Kidney (tissue), 13 donors: ENCODE measurements at regions not wholly inside any gene's neighbourhood (a gene's known extent, or its start where the extent isn't known, plus 50 kb on each side); places are given as distances from the start of the nearest gene placed in this dataset.

Experiments
- DNase-seq, 5 donors: peaks; one replicate each; pipeline ENCODE4 v3.0.0-alpha.2; 2013 to 2020
- FAIRE-seq: peaks from 2 replicates; lab custom pipeline; 2012; peaks lifted over from hg19 to GRCh38; lab: Jason Lieb, UNC
- H3K27ac ChIP-seq, 2 donors: one replicate each; pipeline ENCODE4 v1.7.0; 2013; ENCODE audit warnings: low read depth in 2 of 2, low read length in 2 of 2, inconsistent platforms in 1 of 2
- H3K27me3 ChIP-seq: one replicate; pipeline ENCODE4 v1.7.1; 2013; ENCODE audit warnings: low read length, inconsistent platforms; ENCODE audit not compliant: control insufficient read depth, insufficient read depth
- H3K36me3 ChIP-seq, 3 donors: one replicate each; pipeline versions ENCODE4 v1.7.0 to v1.7.1; 2013; ENCODE audit warnings: low read length in 3 of 3, control low read depth in 1 of 3, inconsistent platforms in 1 of 3; ENCODE audit not compliant: insufficient read depth in 3 of 3, control insufficient read depth in 2 of 3
- H3K4me1 ChIP-seq, 3 donors: one replicate each; pipeline versions ENCODE4 v1.7.0 to v1.7.1; 2013; ENCODE audit warnings: low read length in 3 of 3, inconsistent platforms in 1 of 3, low read depth in 1 of 3; ENCODE audit not compliant: control insufficient read depth in 2 of 3, insufficient read depth in 2 of 3
- H3K4me3 ChIP-seq, 3 donors: one replicate each; pipeline versions ENCODE4 v1.7.0 to v1.8.1; 2013; ENCODE audit warnings: low read length in 3 of 3, control low read depth in 1 of 3, inconsistent platforms in 1 of 3
- H3K9ac ChIP-seq, 3 donors: one replicate each; pipeline versions ENCODE4 v1.7.0 to v1.7.1; 2013; ENCODE audit warnings: low read length in 3 of 3, control low read depth in 1 of 3, inconsistent platforms in 1 of 3
- H3K9me3 ChIP-seq, 3 donors: one replicate each; pipeline versions ENCODE4 v1.7.0 to v1.7.1; 2013; ENCODE audit warnings: low read length in 3 of 3, control low read depth in 1 of 3, inconsistent platforms in 1 of 3; ENCODE audit not compliant: control insufficient read depth in 2 of 3, insufficient read depth in 1 of 3
- CTCF ChIP-seq: IDR thresholded peaks from 3 replicates; pipeline ENCODE4 v1.5.1; 2012; ENCODE audit warnings: mild to moderate bottlenecking, moderate library complexity, borderline replicate concordance; ENCODE audit not compliant: insufficient read depth; ENCODE audit errors: extremely low read depth
- intact Hi-C: fragments of 100-400 bp; cut with DNase I; formaldehyde crosslinking; loops from one replicate; pipeline ENCODE4 v1.11.1; 2022
- donor health status: control.
- donor health status: control.
- donor health status: control.
- donor health status: control.
- donor health status: control.
- donor health status: DM: yes; HTN: yes; CAD: no.
- donor health status: Normal renal cell carcinoma (clear cell type).

- Histone ChIP-seq H3K4me3 (no peak overlapping the region), H3K27me3 (no peaks in the 10 kb centered on the region), H3K9me3 (no peaks in the 10 kb centered on the region), H3K9ac (no peak overlapping the region), H3K27ac (no peak overlapping the region), H3K4me1 (peaks cover 0 to 10% (median 0%) of the 10 kb centered on the region in 3 donors), H3K36me3 (no peaks in the 10 kb centered on the region)
- TF ChIP-seq CTCF = no peak
- FAIRE-seq (no peak), DNase-seq (peak in 1 of 5 donors; percentile 26)
- intact Hi-C loops = no loop called here
These were observed 181.5 kb upstream of the TOPAZ1 start for GRCh38 chr3:44060164-44060563.

- no peak overlapping the region for H3K27ac ChIP-seq
- DNase-seq (no peak), FAIRE-seq (no peak)
- intact Hi-C loops = no loop called here
- H3K4me3 ChIP-seq = no peak overlapping the region
- peaks cover 0 to 14% (median 7%) of the 10 kb centered on the region in 3 donors for H3K4me1 ChIP-seq
- no peak for TF ChIP-seq CTCF
- H3K27me3 ChIP-seq = no peaks in the 10 kb centered on the region
- no peaks in the 10 kb centered on the region for H3K36me3 ChIP-seq
- H3K9me3 ChIP-seq = no peaks in the 10 kb centered on the region
- H3K9ac ChIP-seq = no peak overlapping the region
These were observed 180.4 kb upstream of the TOPAZ1 start for GRCh38 chr3:44061268-44061667.

GRCh38 chr3:44061961-44062360, 179.7 kb upstream of the TOPAZ1 start:
- intact Hi-C loops = no loop called here
- Histone ChIP-seq H3K9me3 (no peaks in the 10 kb centered on the region), H3K9ac (no peak overlapping the region), H3K4me1 (peaks cover 0 to 17% (median 13%) of the 10 kb centered on the region in 3 donors), H3K27me3 (no peaks in the 10 kb centered on the region), H3K4me3 (no peak overlapping the region), H3K27ac (peak overlapping the region in 1 of 2 donors; percentile 20), H3K36me3 (no peaks in the 10 kb centered on the region)
- no peak for DNase-seq
- FAIRE-seq = no peak
- TF ChIP-seq CTCF = no peak
